GM18498 (cell line): ENCODE measurements at regions not wholly inside any gene's neighbourhood (a gene's known extent, or its start where the extent isn't known, plus 50 kb on each side); places are given as distances from the start of the nearest gene placed in this dataset.
"Not testable (repeated sequence)": the region's sequence is repeated elsewhere in the genome, so short reads cannot be mapped to it uniquely, and the experiment has no call there.

Experiments
- ATAC-seq: cut with Tn5 transposase; IDR thresholded peaks from one replicate; pipeline ENCODE4 v1.9.1; 2021; ENCODE audit warnings: mild to moderate bottlenecking, moderate library complexity; ENCODE audit not compliant: unreplicated experiment

GRCh38 chr6:137933696-137934095 lies 66.6 kb downstream of the TNFAIP3 start:
- ATAC-seq, result no peak

DNA sequence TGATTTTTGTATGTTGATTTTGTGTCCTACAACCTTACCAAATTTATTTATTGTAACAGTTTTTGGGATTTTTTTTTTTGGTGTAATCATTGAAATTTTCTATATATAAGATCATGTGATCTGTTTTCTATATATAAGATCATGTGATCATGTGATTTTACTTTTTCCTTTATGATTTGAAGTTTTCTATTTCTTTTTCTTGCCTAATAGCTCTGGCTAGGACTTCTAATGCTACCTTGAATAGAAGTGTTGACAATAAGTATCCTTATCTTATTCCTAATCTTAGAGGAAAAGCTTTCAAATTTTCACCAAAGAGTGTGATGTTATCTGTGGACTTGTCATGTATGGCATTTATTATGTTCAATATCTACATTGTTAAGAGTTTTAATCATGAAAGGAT lies 69.7 kb downstream of the TNFAIP3 start:
- no peak for ATAC-seq

GRCh38 chr6:137937834-137938233 lies 70.8 kb downstream of the TNFAIP3 start:
- ATAC-seq, result no peak

DNA sequence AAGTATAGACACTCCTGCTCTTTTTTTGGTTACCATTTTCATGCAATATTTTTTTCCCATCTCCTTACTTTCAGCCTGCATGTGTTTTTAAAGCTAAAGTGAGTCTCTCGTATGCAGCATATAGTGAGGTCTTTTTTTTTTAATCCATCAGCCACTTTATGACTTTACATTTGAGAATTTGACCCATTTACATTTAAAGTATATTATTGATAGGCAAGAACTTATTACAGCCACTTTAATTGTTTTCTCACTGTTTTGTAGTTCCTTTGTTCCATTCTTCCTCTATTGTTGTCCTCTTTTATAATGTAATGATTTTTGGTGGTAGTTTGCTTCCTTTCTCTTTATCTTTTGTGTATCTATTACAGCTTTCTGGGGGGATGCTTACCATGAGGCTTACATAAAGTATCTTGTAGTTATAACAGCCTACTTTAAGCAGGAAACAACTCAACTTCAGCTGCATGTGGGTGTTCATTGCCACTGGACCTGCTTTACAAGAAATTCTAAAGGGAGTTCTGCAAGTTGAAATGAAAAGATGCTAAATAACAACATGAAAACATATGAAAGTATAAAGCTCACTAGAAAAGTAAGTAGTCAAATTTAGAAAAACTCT lies 71.8 kb downstream of the TNFAIP3 start:
- ATAC-seq, result no peak

DNA sequence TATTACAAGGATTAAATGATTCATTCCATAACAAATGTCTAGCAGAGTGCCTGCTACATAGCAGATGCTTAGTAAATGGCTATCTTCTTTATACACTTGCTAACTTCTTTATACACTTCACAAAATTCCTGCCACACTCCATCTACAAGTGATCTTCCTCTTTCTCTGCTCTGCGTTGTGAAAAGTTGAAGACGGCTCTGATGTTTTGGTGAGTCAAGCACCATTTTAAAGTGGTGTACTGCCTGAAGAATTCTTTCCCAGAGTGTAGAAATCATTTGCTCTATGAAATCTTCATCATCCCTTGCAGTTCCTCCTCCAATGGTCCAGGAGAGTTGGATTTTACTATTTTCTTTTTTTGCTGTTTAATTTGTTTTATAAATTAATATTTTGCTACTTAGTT lies 74.9 kb downstream of the TNFAIP3 start:
- ATAC-seq, result no peak

DNA sequence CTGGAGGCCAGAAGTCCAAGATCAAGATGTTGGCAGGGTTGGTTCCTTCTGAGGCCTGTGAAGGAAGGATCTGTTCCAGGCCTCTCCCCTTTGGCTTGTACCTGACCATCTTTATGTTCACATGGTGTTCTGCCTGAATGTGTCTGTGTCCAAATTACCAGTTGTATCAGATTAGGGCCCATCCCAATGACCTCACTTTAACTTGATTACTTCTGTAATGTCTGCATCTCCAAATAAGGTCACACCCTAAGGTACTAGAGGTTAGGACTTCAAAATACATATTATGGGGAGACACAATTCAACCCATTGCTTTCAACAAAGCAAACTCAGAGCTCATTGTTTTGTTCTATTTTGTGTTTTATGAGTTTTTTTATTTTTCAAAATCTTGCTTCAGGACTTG lies 75.7 kb downstream of the TNFAIP3 start:
- no peak for ATAC-seq

DNA sequence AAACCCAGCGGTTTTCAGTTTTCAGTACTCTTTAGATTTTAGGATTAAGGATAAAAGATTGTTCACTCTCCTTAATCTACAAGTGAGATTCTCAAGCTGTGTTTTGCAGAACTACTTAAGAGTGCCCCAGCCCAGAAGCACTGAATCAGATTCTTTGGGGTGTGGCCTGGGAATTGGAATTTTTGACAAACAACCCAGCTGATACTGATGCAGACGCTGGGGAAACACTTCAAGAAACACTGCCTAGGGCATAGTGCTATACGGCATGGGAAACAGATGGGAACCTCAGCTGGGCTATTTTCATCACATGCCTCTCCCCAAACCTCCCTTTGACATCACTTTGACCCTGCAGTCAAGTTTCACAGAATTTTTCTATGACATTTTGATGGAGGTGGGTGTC lies 77.3 kb downstream of the TNFAIP3 start:
- ATAC-seq, result not testable (repeated sequence)

DNA sequence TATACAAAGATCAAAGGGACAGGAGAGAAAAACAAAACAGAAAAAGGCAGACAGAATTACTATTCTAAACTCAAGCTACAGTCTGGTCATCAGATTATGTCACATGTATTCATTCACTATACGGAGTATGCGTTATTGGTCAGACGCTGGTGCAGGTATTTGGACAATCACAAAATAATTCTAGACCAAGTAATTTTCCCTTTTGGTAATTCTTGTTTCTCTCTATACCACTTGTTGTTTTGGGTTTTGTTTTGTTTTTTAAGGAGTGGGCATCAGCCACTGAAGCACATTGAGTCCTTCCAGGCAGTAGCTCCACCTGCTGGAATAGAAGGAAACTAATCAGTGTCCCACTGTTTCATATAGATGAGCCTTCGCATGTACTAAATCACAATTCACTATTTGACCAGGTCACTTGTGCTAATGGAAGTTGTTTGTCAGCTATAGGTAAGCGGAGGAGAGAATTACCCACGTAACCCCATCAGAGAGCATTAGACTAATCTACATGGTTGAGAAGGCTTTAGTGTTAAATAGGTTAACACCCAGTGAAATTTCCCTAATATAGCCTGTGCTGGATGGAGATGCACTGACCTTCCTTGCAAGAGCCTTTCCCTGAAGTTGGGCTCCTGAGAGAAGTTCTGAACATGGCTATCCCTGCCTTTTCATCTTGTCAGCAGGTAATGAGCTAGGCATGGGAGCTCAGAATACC lies 77.9 kb downstream of the TNFAIP3 start:
- ATAC-seq, result peak; percentile 52

- ATAC-seq, result peak; percentile 56
Observed at GRCh38 chr6:137949686-137950390, 82.8 kb downstream of the TNFAIP3 start.

DNA sequence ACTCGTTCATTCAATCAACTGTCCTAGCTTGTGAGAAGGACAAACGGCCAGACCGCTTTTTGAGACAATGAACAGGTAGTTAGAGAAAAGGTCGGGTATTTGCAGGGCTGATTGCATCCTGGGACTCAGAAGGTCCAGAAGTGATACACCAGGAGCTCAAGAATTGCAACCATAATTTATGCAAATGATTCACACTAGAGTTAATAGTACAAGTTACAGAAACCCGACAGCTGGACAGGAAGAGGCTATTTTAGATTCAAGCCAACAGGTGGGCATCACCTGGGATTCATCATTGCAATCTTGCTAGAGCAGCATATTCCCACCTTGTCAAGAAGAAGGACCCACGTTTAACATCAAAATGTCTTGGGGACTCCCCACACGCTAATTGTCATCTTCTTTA lies 83.5 kb downstream of the TNFAIP3 start:
- peak; percentile 49 for ATAC-seq

- peak; percentile 61 for ATAC-seq
Observed at GRCh38 chr6:137951064-137951597, 84.1 kb downstream of the TNFAIP3 start.

- ATAC-seq, result no peak
Observed at GRCh38 chr6:137952247-137952646, 85.2 kb downstream of the TNFAIP3 start.

GRCh38 chr6:137953761-137954160 lies 86.7 kb downstream of the TNFAIP3 start:
- no peak for ATAC-seq

DNA sequence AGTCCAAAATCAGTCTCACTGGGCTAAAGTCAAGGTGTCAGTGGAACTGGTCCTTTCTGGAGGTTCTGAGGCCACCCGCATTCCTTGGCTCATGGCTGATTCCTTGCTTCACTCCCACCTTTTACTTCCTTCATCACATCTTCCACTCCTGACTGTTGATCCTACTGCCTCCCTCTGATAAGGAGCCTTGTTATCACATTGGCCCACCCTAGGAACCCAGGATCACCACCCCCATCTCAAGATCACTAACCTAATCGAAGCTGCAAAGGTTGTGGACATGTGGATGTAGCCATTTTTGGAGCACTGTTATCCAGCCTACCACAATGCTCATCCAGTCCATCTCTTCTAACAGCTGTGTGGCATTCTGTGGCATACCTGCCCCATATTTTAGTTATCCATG lies 87.2 kb downstream of the TNFAIP3 start:
- no peak for ATAC-seq

DNA sequence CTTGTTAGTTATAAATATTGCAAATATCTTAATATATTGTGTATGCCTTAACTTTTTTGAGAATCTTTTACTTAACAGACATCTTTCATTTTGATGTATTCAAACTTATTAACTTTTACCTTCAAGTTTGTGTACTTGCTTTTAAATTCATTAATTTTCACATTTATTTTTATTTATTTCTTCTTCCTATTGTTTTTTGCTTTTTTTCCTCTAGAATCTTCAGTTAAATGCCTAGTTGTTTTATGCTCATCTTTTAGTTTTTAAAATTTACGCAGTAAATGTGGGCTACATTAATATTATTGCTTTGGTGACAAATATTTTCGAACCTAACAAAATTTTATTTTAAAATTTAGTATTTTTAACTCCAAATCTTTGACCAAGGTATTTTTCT lies 89.0 kb downstream of the TNFAIP3 start:
- ATAC-seq, result no peak

DNA sequence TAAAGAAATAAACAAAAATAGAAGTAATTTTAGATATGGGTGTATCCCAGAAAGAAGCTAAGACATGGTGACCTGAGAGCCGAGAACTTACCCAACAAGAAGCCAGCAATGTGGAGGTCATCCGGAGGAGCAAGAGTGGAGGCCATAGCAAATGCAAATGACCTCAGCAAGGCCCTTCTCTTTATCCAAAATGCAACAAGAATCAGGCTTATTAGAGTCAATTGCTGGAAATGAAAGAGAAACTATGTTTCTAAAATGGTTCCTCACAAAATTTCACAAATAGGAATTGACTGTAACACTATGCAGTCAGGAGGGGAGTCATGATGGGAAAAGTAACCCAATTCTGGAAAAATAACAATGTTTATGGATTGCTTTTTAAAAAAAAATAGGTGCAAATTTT lies 90.4 kb downstream of the TNFAIP3 start:
- no peak for ATAC-seq

DNA sequence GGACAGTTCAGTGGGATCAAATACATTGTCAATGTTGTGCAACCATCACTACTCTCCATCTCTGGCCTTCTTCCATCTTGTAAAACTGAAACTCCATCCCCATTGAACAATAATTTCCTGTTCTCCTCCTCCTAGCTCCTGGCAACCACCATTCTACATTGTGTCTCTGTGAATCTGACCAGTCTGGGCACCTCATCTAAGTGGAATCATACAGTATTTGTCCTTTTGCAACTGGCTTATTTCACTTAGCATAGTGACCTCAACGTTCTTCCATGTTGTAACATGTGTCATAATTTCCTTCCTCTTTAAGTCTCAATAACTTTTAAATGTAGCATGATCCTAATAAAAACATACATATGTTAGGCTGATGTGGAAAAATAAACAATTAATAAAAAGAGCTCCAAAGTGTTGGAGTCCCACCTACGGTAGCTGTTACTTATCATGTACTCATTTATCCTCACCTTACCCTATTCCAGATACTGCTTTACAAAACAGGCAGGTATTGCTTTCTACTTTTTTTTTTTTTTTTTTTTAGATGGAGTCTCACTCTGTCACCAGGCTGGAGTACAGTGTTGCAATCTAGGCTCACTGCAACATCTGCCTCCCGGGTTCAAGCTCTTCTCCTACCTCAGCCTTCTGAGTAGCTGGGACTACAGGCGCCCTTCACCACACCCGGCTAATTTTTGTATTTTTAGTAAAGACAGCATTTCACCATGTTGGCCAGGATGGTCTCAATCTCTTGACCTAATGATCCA lies 91.9 kb downstream of the TNFAIP3 start:
- no peak for ATAC-seq

GRCh38 chr6:137962725-137963124 lies 95.7 kb downstream of the TNFAIP3 start:
- no peak for ATAC-seq

DNA sequence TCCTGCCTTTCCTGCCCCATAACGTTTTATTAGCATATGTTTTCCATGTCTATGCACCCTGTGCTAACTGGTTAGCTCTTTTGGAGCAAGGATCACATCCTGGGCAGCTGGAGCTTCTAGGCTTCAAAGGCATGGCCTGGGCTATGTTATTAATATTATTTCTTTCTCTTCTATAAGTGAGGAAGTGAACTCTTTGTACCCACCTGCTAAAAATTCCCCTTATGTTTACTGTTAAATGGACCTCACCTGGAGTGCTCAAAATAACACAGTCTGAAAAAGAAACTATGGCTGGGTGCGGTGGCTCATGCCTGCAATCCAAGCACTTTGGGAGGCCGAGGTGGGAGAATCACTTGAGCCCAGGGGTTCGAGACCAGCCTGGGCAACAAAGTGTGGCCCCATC lies 97.8 kb downstream of the TNFAIP3 start:
- no peak for ATAC-seq

DNA sequence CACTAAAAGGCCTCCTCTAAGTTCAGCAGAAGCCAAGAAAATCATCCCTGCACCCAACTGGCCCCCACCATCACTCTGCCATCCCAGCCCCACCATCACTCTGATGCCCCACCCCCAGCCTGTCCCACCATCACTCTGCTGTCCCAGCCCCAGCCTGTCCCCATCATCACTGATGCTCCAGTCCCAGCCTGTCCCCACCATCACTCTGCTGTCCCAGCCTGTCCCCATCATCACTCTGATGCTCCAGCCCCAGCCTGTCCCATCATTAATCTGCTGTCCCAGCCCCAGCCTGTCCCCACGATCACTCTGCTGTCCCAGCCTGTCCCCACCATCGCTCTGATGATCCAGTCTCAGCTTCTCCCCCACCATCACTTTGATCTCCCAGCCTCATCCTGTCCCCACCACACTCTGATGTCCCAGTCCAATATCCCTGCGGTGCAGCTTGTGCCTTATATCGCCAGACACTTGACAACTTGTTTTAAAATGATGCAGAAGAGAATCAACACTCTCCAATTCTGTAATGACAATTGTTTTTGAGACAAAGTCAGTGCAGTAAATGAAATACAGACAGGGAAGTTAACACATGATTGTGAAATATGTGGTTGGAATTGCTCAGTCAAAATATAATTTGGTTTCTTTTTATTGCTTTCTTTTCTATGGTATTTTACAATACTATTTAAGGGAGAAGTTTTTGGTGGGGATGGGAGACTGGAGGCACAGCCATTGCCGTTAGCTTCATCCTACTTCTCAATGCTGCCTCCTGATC lies 100.8 kb downstream of the TNFAIP3 start:
- no peak for ATAC-seq

- ATAC-seq, result no peak
Observed at GRCh38 chr6:137968455-137968804, 101.4 kb downstream of the TNFAIP3 start.
